ENCODE measurements at regions not wholly inside any gene's neighbourhood (a gene's known extent, or its start where the extent isn't known, plus 50 kb on each side); places are given as distances from the start of the nearest gene placed in this dataset.

GRCh38 chr19:13604902-13605586, 98.8 kb upstream of the CACNA1A start:
- H3K36me3 ChIP-seq (ENCODE audit: low read depth) = no peaks in the 10 kb centered on the region
- no peak overlapping the region for H3K27ac ChIP-seq
- in situ Hi-C loops (cut with MboI) = loop anchor here (5.0 kb wide), 1 partner anchor 117 kb away; no protein-coding TSS in a partner anchor
- no peaks in the 10 kb centered on the region for H3K27me3 ChIP-seq (replicated peaks; ENCODE audit: insufficient read depth)
- H3K9me2 ChIP-seq (ENCODE audit: insufficient read depth) = no peaks in the 10 kb centered on the region
- H3F3A ChIP-seq (ENCODE audit: insufficient read depth) = no peaks in the 10 kb centered on the region
- no peaks in the 10 kb centered on the region for H3K79me2 ChIP-seq (ENCODE audit: insufficient read depth)
- no peak overlapping the region for H2AFZ ChIP-seq
- no peak for DNase-seq
- no peaks in the 10 kb centered on the region for H3K9me3 ChIP-seq (ENCODE audit: low read depth)
- TF ChIP-seq EZH2phosphoT487 (IDR thresholded peaks at IDR 0.05; ENCODE audit: insufficient read depth, low read depth) (no peak), EZH2 (IDR thresholded peaks at IDR 0.05; ENCODE audit: insufficient read depth, poor library complexity, severe bottlenecking) (no peak)
- H3K4me2 ChIP-seq (ENCODE audit: unreplicated experiment) = no peak overlapping the region
- no peaks in the 10 kb centered on the region for H4K20me1 ChIP-seq (ENCODE audit: insufficient read depth)
- H3K4me1 ChIP-seq (ENCODE audit: insufficient read depth) = no peaks in the 10 kb centered on the region
- no peak overlapping the region for H3K9ac ChIP-seq
- WGBS, 2 experiments (ENCODE audit: low coverage in 1 of 2, low lambda C conversion rate in 2 of 2, missing lambda C conversion rate in 2 of 2) = 84 to 92% methylated on average over 4 of the region's 4 CpGs
- H3K4me3 ChIP-seq = no peak overlapping the region

DNA sequence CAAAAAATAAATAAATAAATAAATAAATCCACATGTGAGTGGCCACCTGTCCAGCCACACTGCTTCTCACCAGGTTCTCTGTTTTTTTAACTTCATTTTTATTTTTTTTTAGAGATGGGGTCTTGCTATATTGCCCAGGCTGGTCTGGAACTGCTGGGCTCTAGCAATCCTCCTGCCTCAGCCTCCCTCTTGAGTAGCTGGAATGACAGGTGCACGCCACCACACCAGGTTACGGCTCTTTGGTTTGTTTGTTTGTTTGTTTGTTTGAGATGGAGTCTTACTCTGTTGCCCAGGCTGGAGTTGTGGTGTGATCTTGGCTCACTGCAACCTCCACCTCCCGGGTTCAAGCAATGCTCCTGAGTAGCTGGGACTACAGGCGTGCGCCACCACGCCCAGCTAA, 94.5 kb upstream of the CACNA1A start:
- Histone ChIP-seq H3K4me2 (ENCODE audit: unreplicated experiment) (no peak overlapping the region), H2AFZ (no peak overlapping the region), H3K4me3 (no peak overlapping the region), H3K9me2 (ENCODE audit: insufficient read depth) (no peaks in the 10 kb centered on the region), H3K4me1 (ENCODE audit: insufficient read depth) (no peaks in the 10 kb centered on the region; the same call in 1 of the 2 replicates), H3F3A (ENCODE audit: insufficient read depth) (no peaks in the 10 kb centered on the region), H3K79me2 (ENCODE audit: insufficient read depth) (no peaks in the 10 kb centered on the region), H3K36me3 (ENCODE audit: low read depth) (no peaks in the 10 kb centered on the region), H3K27ac (no peak overlapping the region), H3K9ac (no peak overlapping the region), H3K27me3 (replicated peaks; ENCODE audit: insufficient read depth) (no peaks in the 10 kb centered on the region), H4K20me1 (ENCODE audit: insufficient read depth) (no peaks in the 10 kb centered on the region), H3K9me3 (ENCODE audit: low read depth) (no peaks in the 10 kb centered on the region)
- DNase-seq = no peak
- no peak for TF ChIP-seq EZH2 (IDR thresholded peaks at IDR 0.05; ENCODE audit: insufficient read depth, poor library complexity, severe bottlenecking)
- TF ChIP-seq EZH2phosphoT487 (IDR thresholded peaks at IDR 0.05; ENCODE audit: insufficient read depth, low read depth) = no peak
- WGBS, 2 experiments (ENCODE audit: low coverage in 1 of 2, low lambda C conversion rate in 2 of 2, missing lambda C conversion rate in 2 of 2) = 79 to 86% methylated on average over 6 of the region's 6 CpGs
- in situ Hi-C loops (cut with MboI) = no loop called here

- Histone ChIP-seq H3K9me3 (ENCODE audit: low read depth) (no peaks in the 10 kb centered on the region), H3K27ac (no peak overlapping the region), H3K9ac (no peak overlapping the region), H3K4me2 (ENCODE audit: unreplicated experiment) (no peak overlapping the region), H3K27me3 (replicated peaks; ENCODE audit: insufficient read depth) (no peaks in the 10 kb centered on the region), H3K4me1 (ENCODE audit: insufficient read depth) (no peaks in the 10 kb centered on the region; the same call in 1 of the 2 replicates), H4K20me1 (ENCODE audit: insufficient read depth) (no peaks in the 10 kb centered on the region), H3F3A (ENCODE audit: insufficient read depth) (no peaks in the 10 kb centered on the region), H3K9me2 (ENCODE audit: insufficient read depth) (no peaks in the 10 kb centered on the region), H3K4me3 (no peak overlapping the region), H2AFZ (no peak overlapping the region), H3K79me2 (ENCODE audit: insufficient read depth) (no peaks in the 10 kb centered on the region), H3K36me3 (ENCODE audit: low read depth) (no peaks in the 10 kb centered on the region)
- no peak for DNase-seq
- TF ChIP-seq EZH2phosphoT487 (IDR thresholded peaks at IDR 0.05; ENCODE audit: insufficient read depth, low read depth) = no peak
- TF ChIP-seq EZH2 (IDR thresholded peaks at IDR 0.05; ENCODE audit: insufficient read depth, poor library complexity, severe bottlenecking) = no peak
- in situ Hi-C loops (cut with MboI) = no loop called here
- WGBS, 2 experiments (ENCODE audit: low coverage in 1 of 2, low lambda C conversion rate in 2 of 2, missing lambda C conversion rate in 2 of 2) = 87% methylated on average over 9 of the region's 9 CpGs
These were observed 93.8 kb upstream of the CACNA1A start for GRCh38 chr19:13600091-13600490.

- no peak overlapping the region for H3K27ac ChIP-seq
- TF ChIP-seq EZH2phosphoT487 (IDR thresholded peaks at IDR 0.05; ENCODE audit: insufficient read depth, low read depth) (no peak), EZH2 (IDR thresholded peaks at IDR 0.05; ENCODE audit: insufficient read depth, poor library complexity, severe bottlenecking) (no peak)
- H3K4me2 ChIP-seq (ENCODE audit: unreplicated experiment) = no peak overlapping the region
- WGBS, 2 experiments (ENCODE audit: low coverage in 1 of 2, low lambda C conversion rate in 2 of 2, missing lambda C conversion rate in 2 of 2) = 78 to 80% methylated on average over 15 to 22 of the region's 22 CpGs
- no peaks in the 10 kb centered on the region for H3K36me3 ChIP-seq (ENCODE audit: low read depth)
- in situ Hi-C loops (cut with MboI) = loop anchor here (25.0 kb wide), 1 partner anchor 637 kb away; the partner anchor contains the start of genes DAND5 and GADD45GIP1
- H3K9me3 ChIP-seq (ENCODE audit: low read depth) = no peaks in the 10 kb centered on the region
- no peaks in the 10 kb centered on the region; the same call in 1 of the 2 replicates for H3K4me1 ChIP-seq (ENCODE audit: insufficient read depth)
- H3K4me3 ChIP-seq = no peak overlapping the region
- H3K9me2 ChIP-seq (ENCODE audit: insufficient read depth) = no peaks in the 10 kb centered on the region
- H3K9ac ChIP-seq = no peak overlapping the region
- H2AFZ ChIP-seq = no peak overlapping the region
- no peaks in the 10 kb centered on the region for H4K20me1 ChIP-seq (ENCODE audit: insufficient read depth)
- H3K79me2 ChIP-seq (ENCODE audit: insufficient read depth) = no peaks in the 10 kb centered on the region
- no peaks in the 10 kb centered on the region for H3F3A ChIP-seq (ENCODE audit: insufficient read depth)
- DNase-seq = no peak
- no peaks in the 10 kb centered on the region for H3K27me3 ChIP-seq (replicated peaks; ENCODE audit: insufficient read depth)
These were observed 93.4 kb upstream of the CACNA1A start for GRCh38 chr19:13599681-13600080.
